OCI-LY1 (cell line): ENCODE measurements at regions not wholly inside any gene's neighbourhood (a gene's known extent, or its start where the extent isn't known, plus 50 kb on each side); places are given as distances from the start of the nearest gene placed in this dataset.

Experiments
- H2AFZ ChIP-seq: fragments of 200-600 bp; sonication (generic), shearing (Covaris generic); 2 replicates; pipeline ENCODE4 v1.6.0; 2014; ENCODE audit warnings: antibody characterized with exemption, mild to moderate bottlenecking, low read length
- H3F3A ChIP-seq: fragments of 200-600 bp; sonication (generic), shearing (Covaris generic); 2 replicates; pipeline ENCODE4 v1.6.0; 2014; ENCODE audit warnings: mild to moderate bottlenecking, antibody characterized with exemption, low read length, moderate library complexity; ENCODE audit not compliant: insufficient read depth
- H3K27ac ChIP-seq: fragments of 200-600 bp; sonication (generic); 2 replicates; pipeline ENCODE4 v1.5.1; 2014; ENCODE audit warnings: low read length, mixed run types, mild to moderate bottlenecking, low read depth; ENCODE audit not compliant: poor library complexity, severe bottlenecking
- H3K27me3 ChIP-seq: fragments of 200-600 bp; sonication (generic); 2 replicates; pipeline ENCODE4 v1.6.0; 2014; ENCODE audit warnings: antibody characterized with exemption, mild to moderate bottlenecking, low read length, moderate library complexity; ENCODE audit not compliant: insufficient read depth
- H3K36me3 ChIP-seq: fragments of 200-600 bp; sonication (generic); 2 replicates; pipeline ENCODE4 v1.6.1; 2014; ENCODE audit warnings: mild to moderate bottlenecking, antibody characterized with exemption, low read length, moderate library complexity, mixed read lengths; ENCODE audit not compliant: insufficient read depth
- H3K4me1 ChIP-seq: fragments of 200-600 bp; sonication (generic); 2 replicates; pipeline ENCODE4 v1.5.1; 2014; ENCODE audit warnings: mild to moderate bottlenecking, low read length, moderate library complexity; ENCODE audit not compliant: insufficient read depth, severe bottlenecking
- H3K4me2 ChIP-seq: fragments of 200-600 bp; sonication (generic), shearing (Covaris generic); 2 replicates; pipeline ENCODE4 v1.6.1; 2014; ENCODE audit warnings: low read length
- H3K4me3 ChIP-seq: fragments of 200-600 bp; sonication (generic); 2 replicates; pipeline ENCODE4 v1.5.1; 2014; ENCODE audit warnings: low read length, low read depth, mild to moderate bottlenecking, mixed read lengths; ENCODE audit not compliant: poor library complexity, severe bottlenecking
- H3K79me2 ChIP-seq: fragments of 200-600 bp; shearing (Covaris generic); 2 replicates; pipeline ENCODE4 v1.6.1; 2016; ENCODE audit warnings: mixed run types, low read length, mixed read lengths; ENCODE audit not compliant: insufficient read depth
- H3K9ac ChIP-seq: fragments of 200-600 bp; sonication (generic), shearing (Covaris generic); 2 replicates; pipeline ENCODE4 v1.6.1; 2014; ENCODE audit warnings: mild to moderate bottlenecking, low read length, mixed read lengths
- H3K9me2 ChIP-seq: fragments of 200-600 bp; sonication (generic), shearing (Covaris generic); 2 replicates; pipeline ENCODE4 v1.6.1; 2014; ENCODE audit warnings: low read depth, mild to moderate bottlenecking, low read length, mixed read lengths
- H3K9me3 ChIP-seq: fragments of 200-600 bp; shearing (Covaris generic); 2 replicates; pipeline ENCODE4 v1.6.1; 2014; ENCODE audit warnings: low read length, mixed read lengths
- H4K20me1 ChIP-seq: fragments of 200-600 bp; sonication (generic), shearing (Covaris generic); 2 replicates; pipeline ENCODE4 v1.6.0; 2016; ENCODE audit warnings: mild to moderate bottlenecking, low read length; ENCODE audit not compliant: insufficient read depth
- EZH2 ChIP-seq: fragments of 200-600 bp; sonication (generic), shearing (Covaris generic); IDR thresholded peaks from 2 replicates; pipeline ENCODE4 v1.8.0; 2017; ENCODE audit warnings: borderline replicate concordance, mixed run types, mild to moderate bottlenecking, antibody characterized with exemption, low read length, moderate library complexity, mixed read lengths
- TF ChIP-seq, protein P1 (sequence below): fragments of 200-600 bp; sonication (generic), shearing (Covaris generic); IDR thresholded peaks from 2 replicates; pipeline ENCODE4 v1.5.1; 2017; ENCODE audit warnings: mild to moderate bottlenecking, antibody characterized with exemption, low read length, moderate library complexity, mixed read lengths

DNA sequence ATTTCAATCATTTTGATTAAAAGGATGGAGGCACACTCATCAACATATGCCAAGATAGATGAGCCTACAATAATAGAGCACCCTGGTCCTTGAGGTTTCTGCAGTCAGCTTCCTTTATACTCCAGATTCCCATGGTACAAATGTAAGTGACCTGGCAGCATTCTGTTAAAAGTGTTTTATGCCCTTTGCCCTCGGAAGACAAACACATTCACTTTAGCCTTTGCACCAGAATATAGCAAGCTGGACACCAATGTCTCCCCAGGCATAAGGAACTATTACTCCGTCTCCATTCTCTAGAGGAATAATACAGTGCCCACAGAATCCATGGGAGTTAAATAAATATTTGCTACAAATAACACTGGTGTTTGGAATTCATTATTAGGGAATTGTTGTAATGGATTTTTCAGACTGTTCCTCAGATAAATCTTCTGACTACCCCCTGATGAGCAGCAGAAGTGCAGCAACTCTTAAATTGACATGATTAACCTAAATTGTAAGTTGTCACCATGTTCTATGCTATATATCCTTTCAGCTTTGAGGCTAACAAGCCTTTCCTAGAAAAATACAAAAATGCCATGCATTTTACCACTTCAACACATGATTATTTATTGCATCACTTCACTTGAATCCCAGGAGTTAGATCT is 340.2 kb downstream of the TBC1D32 start:
- TF ChIP-seq, protein P1, sequence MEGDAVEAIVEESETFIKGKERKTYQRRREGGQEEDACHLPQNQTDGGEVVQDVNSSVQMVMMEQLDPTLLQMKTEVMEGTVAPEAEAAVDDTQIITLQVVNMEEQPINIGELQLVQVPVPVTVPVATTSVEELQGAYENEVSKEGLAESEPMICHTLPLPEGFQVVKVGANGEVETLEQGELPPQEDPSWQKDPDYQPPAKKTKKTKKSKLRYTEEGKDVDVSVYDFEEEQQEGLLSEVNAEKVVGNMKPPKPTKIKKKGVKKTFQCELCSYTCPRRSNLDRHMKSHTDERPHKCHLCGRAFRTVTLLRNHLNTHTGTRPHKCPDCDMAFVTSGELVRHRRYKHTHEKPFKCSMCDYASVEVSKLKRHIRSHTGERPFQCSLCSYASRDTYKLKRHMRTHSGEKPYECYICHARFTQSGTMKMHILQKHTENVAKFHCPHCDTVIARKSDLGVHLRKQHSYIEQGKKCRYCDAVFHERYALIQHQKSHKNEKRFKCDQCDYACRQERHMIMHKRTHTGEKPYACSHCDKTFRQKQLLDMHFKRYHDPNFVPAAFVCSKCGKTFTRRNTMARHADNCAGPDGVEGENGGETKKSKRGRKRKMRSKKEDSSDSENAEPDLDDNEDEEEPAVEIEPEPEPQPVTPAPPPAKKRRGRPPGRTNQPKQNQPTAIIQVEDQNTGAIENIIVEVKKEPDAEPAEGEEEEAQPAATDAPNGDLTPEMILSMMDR: no peak
- TF ChIP-seq EZH2: no peak
- no peaks in the 10 kb centered on the region for H3K27me3 ChIP-seq
- no peaks in the 10 kb centered on the region for H3F3A ChIP-seq
- no peak overlapping the region for H3K4me2 ChIP-seq
- no peaks in the 10 kb centered on the region for H3K9me2 ChIP-seq
- no peaks in the 10 kb centered on the region for H3K36me3 ChIP-seq
- H2AFZ ChIP-seq: no peak overlapping the region
- H3K79me2 ChIP-seq: no peaks in the 10 kb centered on the region
- no peak overlapping the region for H3K4me3 ChIP-seq
- H3K27ac ChIP-seq: no peak overlapping the region
- H4K20me1 ChIP-seq: no peaks in the 10 kb centered on the region
- H3K4me1 ChIP-seq: no peaks in the 10 kb centered on the region
- no peak overlapping the region for H3K9ac ChIP-seq
- H3K9me3 ChIP-seq: no peaks in the 10 kb centered on the region

DNA sequence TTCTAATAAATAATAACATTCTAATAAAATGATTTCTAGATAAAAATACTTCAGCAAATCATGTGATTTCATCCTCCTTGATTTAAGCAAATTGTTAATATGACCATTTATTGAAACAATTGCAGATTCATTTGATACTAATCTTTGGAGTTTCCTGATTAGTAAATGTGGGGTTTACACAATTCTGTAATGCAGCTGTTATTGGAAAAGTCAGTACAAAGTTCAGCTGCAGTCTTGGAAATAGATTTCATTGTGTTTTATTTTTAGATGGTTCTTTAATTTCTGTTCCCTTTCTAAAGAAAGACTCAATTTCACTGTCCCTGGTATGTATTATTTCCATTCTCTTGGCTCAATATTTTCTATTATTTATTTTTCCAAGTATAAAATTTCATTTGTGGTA is 342.0 kb downstream of the TBC1D32 start:
- Histone ChIP-seq H3K9ac (no peak overlapping the region), H3F3A (no peaks in the 10 kb centered on the region), H3K9me3 (no peaks in the 10 kb centered on the region), H3K27me3 (no peaks in the 10 kb centered on the region), H4K20me1 (no peaks in the 10 kb centered on the region), H3K36me3 (no peaks in the 10 kb centered on the region), H3K9me2 (no peaks in the 10 kb centered on the region), H2AFZ (no peak overlapping the region), H3K4me3 (no peak overlapping the region), H3K79me2 (no peaks in the 10 kb centered on the region), H3K4me2 (no peak overlapping the region), H3K27ac (no peak overlapping the region), H3K4me1 (no peaks in the 10 kb centered on the region)
- no peak for TF ChIP-seq EZH2
- TF ChIP-seq, protein P1: no peak

DNA sequence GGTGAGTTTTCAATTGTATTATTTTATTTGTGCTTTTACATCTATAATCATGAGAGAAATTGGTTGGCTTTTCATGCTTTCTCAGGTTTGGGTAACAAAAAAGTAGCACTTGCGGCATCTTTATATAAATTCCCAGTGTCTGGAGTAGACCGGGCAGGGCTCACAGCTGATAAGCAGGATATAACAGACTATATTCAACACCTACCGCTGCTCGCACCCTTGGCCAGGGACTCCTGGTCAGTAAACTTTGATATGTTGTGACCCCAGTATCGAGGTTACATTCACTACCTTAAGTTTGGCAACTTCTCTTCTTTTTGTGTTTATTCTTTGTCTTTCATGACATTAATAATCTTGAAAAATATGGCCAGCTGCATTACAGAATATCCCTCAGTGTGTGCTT is 343.4 kb downstream of the TBC1D32 start:
- no peaks in the 10 kb centered on the region for H3K27me3 ChIP-seq
- no peaks in the 10 kb centered on the region for H3K4me1 ChIP-seq
- H3K9me3 ChIP-seq: no peaks in the 10 kb centered on the region
- no peak overlapping the region for H3K4me2 ChIP-seq
- H3K27ac ChIP-seq: no peak overlapping the region
- H3F3A ChIP-seq: no peaks in the 10 kb centered on the region
- no peak overlapping the region for H3K9ac ChIP-seq
- H3K36me3 ChIP-seq: no peaks in the 10 kb centered on the region
- no peaks in the 10 kb centered on the region for H3K9me2 ChIP-seq
- no peak overlapping the region for H2AFZ ChIP-seq
- H3K4me3 ChIP-seq: no peak overlapping the region
- H4K20me1 ChIP-seq: no peaks in the 10 kb centered on the region
- TF ChIP-seq EZH2: no peak
- TF ChIP-seq, protein P1: no peak
- H3K79me2 ChIP-seq: no peaks in the 10 kb centered on the region
